GM23338 (cell line): ENCODE measurements at regions not wholly inside any gene's neighbourhood (a gene's known extent, or its start where the extent isn't known, plus 50 kb on each side); places are given as distances from the start of the nearest gene placed in this dataset.

Experiments
- CTCF ChIP-seq, 2 experiments: fragments of 200-600 bp in 1 of 2; sonication (generic) in 1 of 2; conservative IDR thresholded peaks; 2 replicates each; pipeline versions ENCODE4 v1.5.1 to v1.6.1; 2016 to 2017; ENCODE audit warnings: antibody characterized with exemption in 2 of 2, low read depth in 2 of 2, mild to moderate bottlenecking in 2 of 2, moderate library complexity in 1 of 2
- EZH2 ChIP-seq: fragments of 200-600 bp; sonication (generic); IDR thresholded peaks from one replicate; pipeline ENCODE4 v1.8.0; 2017; ENCODE audit warnings: antibody characterized with exemption, mild to moderate bottlenecking, low read depth; ENCODE audit not compliant: unreplicated experiment
- REST ChIP-seq: IDR thresholded peaks from one replicate; pipeline ENCODE4 v1.6.1; 2018; ENCODE audit warnings: antibody characterized with exemption; ENCODE audit not compliant: unreplicated experiment

- TF ChIP-seq CTCF (conservative IDR thresholded peaks at IDR 0.05; ENCODE audit: low read depth in 2 of 2) (no peak), EZH2 (no peak), REST (no peak)
These were observed 274.0 kb upstream of the DSEL start for GRCh38 chr18:67790527-67790926.
